ENCODE measurements at regions not wholly inside any gene's neighbourhood (a gene's known extent, or its start where the extent isn't known, plus 50 kb on each side); places are given as distances from the start of the nearest gene placed in this dataset.
"Not testable (repeated sequence)": the region's sequence is repeated elsewhere in the genome, so short reads cannot be mapped to it uniquely, and the experiment has no call there.

- H3K9ac ChIP-seq (ENCODE audit: insufficient read depth, low read length, poor library complexity, severe bottlenecking) = no peak overlapping the region
- no peak overlapping the region for H2AFZ ChIP-seq (ENCODE audit: insufficient read depth, low read depth, low read length, poor library complexity, severe bottlenecking)
- H3K4me3 ChIP-seq (replicated peaks in 1 of 3; ENCODE audit: low read depth in 2 of 3, low read length in 3 of 3) = peak overlapping the region in 2 of 3 experiments; percentile 21 to 59
- H3K27me3 Mint-ChIP-seq (ENCODE audit: low read depth in 3 of 3) = peaks cover 28 to 42% (median 32%) of the 10 kb centered on the region in 3 donors
- intact Hi-C loops (cut with micrococcal nuclease) = no loop called here
- peaks cover 18 to 27% of the 10 kb centered on the region in 2 donors for H3K27me3 ChIP-seq (ENCODE audit: control insufficient read depth in 2 of 2, insufficient read depth in 2 of 2, low read length in 2 of 2)
- no peaks in the 10 kb centered on the region for H4K20me1 ChIP-seq (ENCODE audit: insufficient read depth, low read length)
- 100% methylated on average over 1 of the region's 9 CpGs for WGBS (ENCODE audit: insufficient coverage)
- H3K9me3 ChIP-seq (replicated peaks in 1 of 2; ENCODE audit: control insufficient read depth in 1 of 2, insufficient read depth in 1 of 2, low read length in 2 of 2) = no peaks in the 10 kb centered on the region
- H3K36me3 Mint-ChIP-seq = peaks cover 3 to 7% of the 10 kb centered on the region in 2 donors
- no peaks in the 10 kb centered on the region for H3K79me2 ChIP-seq (ENCODE audit: insufficient read depth, low read length)
- H3K27ac Mint-ChIP-seq = no peak overlapping the region
- no peaks in the 10 kb centered on the region for H3K36me3 ChIP-seq (replicated peaks in 1 of 2; ENCODE audit: control insufficient read depth in 1 of 2, insufficient read depth in 2 of 2, low read length in 2 of 2)
- peaks cover 4 to 5% of the 10 kb centered on the region in 2 donors for H3K4me1 ChIP-seq (ENCODE audit: control insufficient read depth in 1 of 2, insufficient read depth in 2 of 2, low read length in 2 of 2)
- peaks cover 5% of the 10 kb centered on the region for H3K4me1 Mint-ChIP-seq
- TF ChIP-seq CTCF (IDR thresholded peaks at IDR 0.05) = no peak
- DNase-seq = no peak
- H3K9me3 Mint-ChIP-seq = peaks cover 0 to 4% (median 2%) of the 10 kb centered on the region in 7 donors
- no peak overlapping the region for H3K27ac ChIP-seq (ENCODE audit: low read depth in 1 of 2, low read length in 2 of 2)
- peak overlapping the region; percentile 47 for H3K4me2 ChIP-seq (replicated peaks; ENCODE audit: extremely low read depth, low read length, poor library complexity, severe bottlenecking)
- peak overlapping the region in 1 of 2 donors; percentile 83 for H3K4me3 Mint-ChIP-seq
These were observed 53.8 kb upstream of the CFAP126 start for GRCh38 chr1:161421456-161421855.

GRCh38 chr1:161420763-161421455, 53.2 kb upstream of the CFAP126 start:
- Histone ChIP-seq H3K9ac (ENCODE audit: insufficient read depth, low read length, poor library complexity, severe bottlenecking) (no peak overlapping the region), H3K27ac (ENCODE audit: low read depth in 1 of 2, low read length in 2 of 2) (no peak overlapping the region), H3K9me3 (replicated peaks in 1 of 2; ENCODE audit: control insufficient read depth in 1 of 2, insufficient read depth in 1 of 2, low read length in 2 of 2) (no peaks in the 10 kb centered on the region), H2AFZ (ENCODE audit: insufficient read depth, low read depth, low read length, poor library complexity, severe bottlenecking) (no peak overlapping the region), H3K79me2 (ENCODE audit: insufficient read depth, low read length) (no peaks in the 10 kb centered on the region), H3K27me3 (ENCODE audit: control insufficient read depth in 2 of 2, insufficient read depth in 2 of 2, low read length in 2 of 2) (peaks cover 17 to 26% of the 10 kb centered on the region in 2 donors), H3K4me2 (replicated peaks; ENCODE audit: extremely low read depth, low read length, poor library complexity, severe bottlenecking) (no peak overlapping the region), H3K4me3 (replicated peaks in 1 of 3; ENCODE audit: low read depth in 2 of 3, low read length in 3 of 3) (peak overlapping the region in 1 of 3 experiments; percentile 59), H3K4me1 (ENCODE audit: control insufficient read depth in 1 of 2, insufficient read depth in 2 of 2, low read length in 2 of 2) (peaks cover 4 to 5% of the 10 kb centered on the region in 2 donors), H3K36me3 (replicated peaks in 1 of 2; ENCODE audit: control insufficient read depth in 1 of 2, insufficient read depth in 2 of 2, low read length in 2 of 2) (no peaks in the 10 kb centered on the region), H4K20me1 (ENCODE audit: insufficient read depth, low read length) (no peaks in the 10 kb centered on the region)
- Mint-ChIP-seq H3K36me3 (peaks cover 3 to 7% of the 10 kb centered on the region in 2 donors), H3K27ac (no peak overlapping the region), H3K4me3 (peak overlapping the region in 1 of 2 donors; percentile 83), H3K27me3 (ENCODE audit: low read depth in 3 of 3) (peaks cover 30 to 41% (median 30%) of the 10 kb centered on the region in 3 donors), H3K9me3 (peaks cover 0 to 9% (median 5%) of the 10 kb centered on the region in 7 donors), H3K4me1 (peaks cover 5% of the 10 kb centered on the region)
- 86% methylated on average over 13 of the region's 24 CpGs for WGBS (ENCODE audit: insufficient coverage)
- no peak for DNase-seq
- intact Hi-C loops (cut with micrococcal nuclease) = no loop called here
- no peak for TF ChIP-seq CTCF (IDR thresholded peaks at IDR 0.05)

DNA sequence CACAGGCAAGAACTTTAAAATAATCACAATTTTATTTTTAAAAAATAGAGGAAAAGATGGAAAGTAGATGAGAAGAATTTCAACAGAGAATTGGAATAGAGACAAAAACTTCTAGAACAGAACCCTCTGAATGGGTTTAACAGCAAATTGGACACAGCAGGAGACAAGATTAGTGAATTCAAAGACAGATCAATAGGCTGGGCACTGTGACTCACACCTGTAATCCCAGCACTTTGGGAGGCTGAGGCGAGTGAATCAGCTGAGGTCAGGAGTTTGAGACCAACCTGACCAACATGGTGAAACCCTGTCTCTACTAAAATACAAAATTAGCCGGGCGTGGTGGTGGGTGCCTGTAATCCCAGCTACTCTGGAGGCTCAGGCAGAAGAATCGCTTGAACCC, 49.9 kb upstream of the CFAP126 start:
- intact Hi-C loops (cut with micrococcal nuclease); H3K79me2 ChIP-seq (ENCODE audit: insufficient read depth, low read length); H3K4me3 Mint-ChIP-seq; H3K27ac Mint-ChIP-seq; DNase-seq; H3K9me3 Mint-ChIP-seq; H3K27ac ChIP-seq (ENCODE audit: low read depth in 1 of 2, low read length in 2 of 2); H3K4me1 Mint-ChIP-seq; H2AFZ ChIP-seq (ENCODE audit: insufficient read depth, low read depth, low read length, poor library complexity, severe bottlenecking); H3K36me3 Mint-ChIP-seq; H3K36me3 ChIP-seq (replicated peaks in 1 of 2; ENCODE audit: control insufficient read depth in 1 of 2, insufficient read depth in 2 of 2, low read length in 2 of 2); H3K9me3 ChIP-seq (replicated peaks in 1 of 2; ENCODE audit: control insufficient read depth in 1 of 2, insufficient read depth in 1 of 2, low read length in 2 of 2); H3K9ac ChIP-seq (ENCODE audit: insufficient read depth, low read length, poor library complexity, severe bottlenecking); H3K4me1 ChIP-seq (ENCODE audit: control insufficient read depth in 1 of 2, insufficient read depth in 2 of 2, low read length in 2 of 2); H3K4me2 ChIP-seq (replicated peaks; ENCODE audit: extremely low read depth, low read length, poor library complexity, severe bottlenecking); H3K4me3 ChIP-seq (replicated peaks in 1 of 3; ENCODE audit: low read depth in 2 of 3, low read length in 3 of 3); H4K20me1 ChIP-seq (ENCODE audit: insufficient read depth, low read length): not testable (repeated sequence)
- no CpG with 5 or more reads among the region's 4 CpGs for WGBS (ENCODE audit: insufficient coverage)
- H3K27me3 ChIP-seq (ENCODE audit: control insufficient read depth in 2 of 2, insufficient read depth in 2 of 2, low read length in 2 of 2) = peaks cover 13 to 22% of the 10 kb centered on the region in 2 donors
- H3K27me3 Mint-ChIP-seq (ENCODE audit: low read depth in 3 of 3) = peaks cover 24 to 31% (median 29%) of the 10 kb centered on the region in 3 donors

All from CD14-positive monocyte (primary cell).